ENCODE measurements at regions not wholly inside any gene's neighbourhood (a gene's known extent, or its start where the extent isn't known, plus 50 kb on each side); places are given as distances from the start of the nearest gene placed in this dataset.
"Not testable (repeated sequence)": the region's sequence is repeated elsewhere in the genome, so short reads cannot be mapped to it uniquely, and the experiment has no call there.

DNA sequence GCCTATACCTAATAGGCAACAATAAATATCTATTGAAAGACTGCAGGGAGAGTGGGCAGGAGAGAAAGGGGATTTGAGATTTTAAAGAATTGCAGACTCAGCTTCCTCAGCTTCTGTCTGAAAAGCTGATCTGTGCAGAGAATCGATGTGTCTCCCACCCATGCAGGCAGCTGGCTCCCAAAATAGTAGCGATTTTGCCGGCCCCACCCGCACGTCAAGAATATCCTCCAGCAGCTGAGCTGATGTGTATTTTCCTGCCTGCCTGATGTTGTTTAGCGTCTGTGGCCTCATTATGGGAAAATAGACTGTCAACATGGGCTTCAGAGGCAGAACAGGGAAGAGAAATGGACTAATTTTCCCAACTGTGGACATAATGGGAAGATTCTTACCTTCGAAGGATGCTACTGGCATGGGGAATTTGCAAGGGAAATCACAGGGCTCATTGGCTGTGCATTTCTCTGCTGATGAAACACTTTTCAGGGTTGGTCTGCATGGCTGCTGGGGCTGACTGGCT lies 699.8 kb downstream of the PTPRU start:
- DNase-seq (ENCODE audit: low spot score) = no peak

GRCh38 chr1:29934255-29934772 lies 698.0 kb downstream of the PTPRU start:
- DNase-seq (ENCODE audit: low spot score) = no peak

- DNase-seq (ENCODE audit: low spot score) = no peak
Measured at GRCh38 chr1:29933067-29933466, 696.7 kb downstream of the PTPRU start.

DNA sequence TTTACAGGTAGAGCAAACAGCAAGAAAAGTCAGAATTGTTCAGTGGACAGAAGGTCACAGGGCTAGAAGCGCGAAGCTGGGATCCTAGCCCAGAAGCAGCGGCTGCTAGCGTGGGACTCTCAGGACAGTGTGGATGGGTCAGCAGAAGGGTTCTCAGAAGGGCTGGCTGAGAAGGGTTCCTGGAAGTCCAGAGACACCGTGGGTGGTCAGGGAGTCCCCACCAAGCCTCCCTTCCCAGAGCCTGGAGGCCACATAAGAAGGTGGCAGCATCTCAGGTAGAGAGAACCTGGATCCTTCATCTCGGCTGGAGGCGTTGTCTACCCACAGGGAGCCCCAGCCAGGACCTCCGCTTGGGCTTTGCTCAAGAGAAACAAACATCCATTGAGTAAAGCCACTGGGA lies 696.3 kb downstream of the PTPRU start:
- no peak for DNase-seq (ENCODE audit: low spot score)

GRCh38 chr1:29931477-29932175 lies 695.3 kb downstream of the PTPRU start:
- DNase-seq (ENCODE audit: low spot score) = no peak

- DNase-seq (ENCODE audit: low spot score) = no peak
Measured at GRCh38 chr1:29925058-29925457, 688.7 kb downstream of the PTPRU start.

DNA sequence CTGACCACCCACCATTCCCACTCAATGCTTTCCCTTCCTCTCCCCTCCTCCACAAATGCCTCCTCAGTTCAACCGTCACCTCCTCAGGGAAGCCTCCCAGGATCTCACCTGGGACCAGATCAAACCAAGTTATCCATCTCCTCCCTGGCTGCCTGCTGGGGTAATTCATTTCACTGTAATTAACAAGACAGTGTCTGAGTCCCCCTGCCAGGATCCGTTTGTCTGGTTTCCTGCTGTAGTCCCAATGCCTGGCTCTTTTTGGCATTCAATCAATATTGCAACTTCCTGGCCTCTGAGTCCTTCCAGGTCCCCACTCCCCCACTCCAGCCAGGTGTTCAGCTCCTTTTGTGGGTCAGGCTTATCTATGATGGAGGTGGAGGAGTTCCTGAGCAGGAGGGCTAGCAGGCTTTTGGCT lies 687.7 kb downstream of the PTPRU start:
- no peak for DNase-seq (ENCODE audit: low spot score)

DNA sequence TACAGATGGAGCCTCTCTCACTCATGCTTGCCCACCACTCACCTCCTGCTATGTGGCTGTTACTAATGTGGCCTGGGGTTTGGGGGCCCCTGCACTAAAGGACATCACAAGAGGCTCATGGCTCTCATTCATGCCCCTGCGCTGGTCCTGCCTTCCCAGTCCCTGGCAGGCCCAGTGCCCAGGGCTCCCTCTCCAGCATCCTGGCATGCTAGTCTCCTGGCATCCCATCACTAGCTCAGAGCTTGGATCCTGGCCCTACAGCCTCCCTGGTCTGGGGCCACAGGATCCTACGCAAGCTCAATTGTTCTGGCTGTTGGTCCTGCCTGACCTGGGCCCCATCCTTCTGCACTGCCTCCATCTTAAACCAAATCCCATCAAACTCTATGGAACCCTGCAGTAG lies 685.4 kb downstream of the PTPRU start:
- no peak for DNase-seq (ENCODE audit: low spot score)

DNA sequence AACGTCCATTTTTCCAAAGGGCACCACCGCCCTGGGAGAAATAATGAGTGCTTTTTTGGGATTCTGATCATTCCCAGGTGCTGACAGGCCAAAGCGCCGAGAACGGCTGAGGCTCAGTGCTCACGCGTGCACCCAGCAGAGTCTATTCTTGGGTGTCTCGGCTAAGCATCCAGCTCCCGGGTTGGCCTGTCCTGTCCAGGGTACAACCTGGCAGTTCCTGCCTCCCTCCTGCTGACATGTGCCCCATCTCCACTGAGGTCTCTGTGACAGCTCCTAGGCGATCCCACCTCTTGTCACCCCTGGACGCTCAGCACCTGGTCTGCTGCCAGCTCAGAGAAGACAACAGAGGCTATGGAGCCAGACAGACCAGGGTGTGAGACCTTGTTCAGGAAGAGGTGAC lies 684.5 kb downstream of the PTPRU start:
- no peak for DNase-seq (ENCODE audit: low spot score)

DNA sequence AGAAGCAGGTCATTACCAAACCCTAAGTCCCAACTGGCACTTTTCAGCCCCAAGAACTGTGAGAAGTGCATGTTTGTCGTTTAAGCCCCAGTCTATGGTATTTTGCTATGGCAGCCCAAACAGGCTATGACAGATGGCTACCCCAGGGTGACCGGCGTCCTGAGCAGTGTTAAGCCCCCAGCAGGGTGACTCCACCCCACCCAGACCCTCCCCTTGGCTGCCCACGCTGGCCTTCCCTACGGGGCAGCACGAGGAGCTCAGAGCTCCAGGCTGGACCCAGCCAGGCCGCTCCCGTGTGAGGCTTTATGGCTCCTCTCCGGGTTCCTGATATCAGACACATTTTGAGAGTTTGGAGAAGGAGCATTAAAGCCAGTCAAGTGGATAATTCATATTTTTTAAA lies 684.0 kb downstream of the PTPRU start:
- no peak for DNase-seq (ENCODE audit: low spot score)

GRCh38 chr1:29919041-29919440 lies 682.7 kb downstream of the PTPRU start:
- not testable (repeated sequence) for DNase-seq (ENCODE audit: low spot score)

GRCh38 chr1:29916656-29917369 lies 680.5 kb downstream of the PTPRU start:
- no peak for DNase-seq (ENCODE audit: low spot score)

DNA sequence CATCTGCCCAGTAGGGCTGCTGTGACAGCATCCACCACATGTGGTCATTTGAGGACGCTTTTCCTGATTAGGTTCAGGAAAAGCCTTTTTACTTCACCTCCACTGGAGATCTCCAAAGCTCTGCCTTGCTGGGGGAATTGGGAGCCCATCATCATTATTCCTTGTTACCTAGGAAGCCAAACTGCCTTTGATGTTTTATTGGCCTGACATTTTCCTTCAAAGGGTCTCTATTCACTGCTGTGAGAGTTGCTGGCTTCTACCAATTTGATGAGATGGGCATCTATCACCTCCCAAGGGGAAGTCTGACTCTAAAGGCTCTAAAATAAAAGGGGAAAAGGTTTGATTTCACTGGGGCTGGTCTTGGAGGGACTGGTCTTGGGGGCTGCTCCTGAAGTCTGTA lies 678.6 kb downstream of the PTPRU start:
- no peak for DNase-seq (ENCODE audit: low spot score)

GRCh38 chr1:29912425-29912824 lies 676.1 kb downstream of the PTPRU start:
- peak; percentile 3 for DNase-seq (ENCODE audit: low spot score)

DNA sequence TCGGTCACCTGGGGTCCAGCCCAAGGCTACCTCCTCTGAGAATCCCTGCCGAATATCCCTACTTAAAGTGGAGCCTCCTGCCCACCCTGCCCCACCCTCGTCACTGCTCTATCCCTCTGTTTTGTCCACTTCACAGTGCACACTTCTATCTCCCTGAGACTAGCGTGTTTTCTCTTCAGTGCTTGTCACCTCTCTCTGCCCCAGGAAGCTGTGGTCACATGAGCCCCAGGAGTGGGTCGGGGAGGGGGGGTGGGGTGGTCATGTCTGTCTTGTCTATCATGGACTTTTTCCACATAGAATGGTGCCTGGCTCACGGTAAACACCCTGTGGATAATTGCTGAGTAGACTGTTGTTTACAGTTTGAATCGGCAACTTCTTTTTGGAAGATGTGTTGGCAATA lies 673.6 kb downstream of the PTPRU start:
- no peak for DNase-seq (ENCODE audit: low spot score)

- DNase-seq (ENCODE audit: low spot score) = no peak
Measured at GRCh38 chr1:29907596-29907995, 671.3 kb downstream of the PTPRU start.

GRCh38 chr1:29906927-29907326 lies 670.6 kb downstream of the PTPRU start:
- DNase-seq (ENCODE audit: low spot score) = no peak

- DNase-seq (ENCODE audit: low spot score) = no peak
Measured at GRCh38 chr1:29903548-29904166, 667.3 kb downstream of the PTPRU start.

DNA sequence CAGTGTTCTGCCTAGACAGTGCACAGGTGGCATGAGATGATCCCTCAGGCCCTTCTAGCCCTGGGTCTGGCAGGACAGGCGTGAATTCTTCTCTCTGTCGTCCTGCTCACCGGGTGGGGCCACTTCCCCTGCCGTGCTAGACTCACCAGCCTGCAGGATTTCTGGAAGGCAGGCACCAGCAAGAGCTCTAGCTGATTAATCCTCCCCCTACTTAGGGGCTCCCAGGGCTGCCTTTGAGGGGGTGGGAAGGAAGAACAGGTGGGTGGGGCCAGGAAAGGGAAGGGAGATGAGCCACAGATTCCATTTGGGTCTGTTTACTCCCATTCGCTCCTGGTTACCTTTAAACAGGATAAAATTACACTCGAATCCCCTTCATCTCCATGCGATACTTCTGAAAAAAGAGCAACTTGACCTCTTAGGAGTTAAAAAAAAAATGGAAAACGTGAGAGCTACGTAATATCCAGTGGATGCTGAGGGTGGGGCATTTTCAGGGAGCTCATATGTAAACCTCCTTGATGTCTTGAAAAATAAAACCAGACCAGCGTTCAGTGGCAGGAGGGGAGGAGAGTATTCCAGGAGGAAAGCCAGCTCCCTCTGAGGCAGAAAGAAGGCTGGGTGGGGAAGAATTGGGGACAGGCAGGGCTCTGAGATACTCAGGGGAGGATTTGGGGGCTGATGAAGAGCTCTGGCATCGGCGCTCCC lies 665.5 kb downstream of the PTPRU start:
- no peak for DNase-seq (ENCODE audit: low spot score)

- no peak for DNase-seq (ENCODE audit: low spot score)
Measured at GRCh38 chr1:29900712-29901111, 664.4 kb downstream of the PTPRU start.

DNA sequence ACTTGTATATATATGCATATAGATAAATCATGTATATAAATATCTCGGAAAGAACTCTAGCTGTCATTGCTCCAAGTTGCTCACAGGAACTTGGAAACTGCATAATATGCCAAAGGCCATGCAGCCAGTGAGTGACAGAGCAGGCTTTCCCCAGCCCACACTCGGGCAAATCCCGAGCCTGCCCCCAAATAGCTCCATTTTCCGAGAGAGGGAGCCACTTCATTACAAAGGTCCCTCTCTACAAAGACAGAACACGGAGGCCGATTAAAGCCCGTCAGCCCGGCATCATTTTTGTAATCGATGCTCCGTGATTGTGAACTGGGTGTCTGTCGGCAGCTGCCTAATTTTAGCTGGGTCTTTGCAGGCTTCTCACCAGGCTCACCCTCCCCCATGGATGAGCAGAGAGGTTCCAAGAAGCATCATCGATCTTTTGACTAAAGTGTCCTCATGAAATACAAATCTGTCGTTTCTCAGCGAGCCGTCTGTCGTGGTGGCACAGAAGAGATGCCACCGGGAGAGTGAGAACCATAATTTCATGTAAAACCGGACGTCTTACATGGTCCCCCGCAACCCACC lies 663.9 kb downstream of the PTPRU start:
- DNase-seq (ENCODE audit: low spot score) = no peak

All from activated CD4-positive, alpha-beta T cell treated with anti-CD3 and anti-CD28 coated beads, Interleukin-2, Interleukin-4, amounts not matched to agents 100 ng/mL and 50 ng/mL, durations not matched to agents 16 hours and 8 hours (primary cell).